HG03108 (cell line): ENCODE measurements at regions not wholly inside any gene's neighbourhood (a gene's known extent, or its start where the extent isn't known, plus 50 kb on each side); places are given as distances from the start of the nearest gene placed in this dataset.
A peak's percentile ranks its signal among the peaks of the same experiment; 100 is the strongest.

Source experiments
- ATAC-seq: cut with Tn5 transposase; IDR thresholded peaks from one replicate; pipeline ENCODE4 v1.9.1; 2021; ENCODE audit warnings: moderate library complexity; ENCODE audit not compliant: unreplicated experiment

- ATAC-seq = no peak
Observed at GRCh38 chr7:22565315-22565811, 65.4 kb upstream of the STEAP1B start.

GRCh38 chr7:22564511-22565045 is 64.6 kb upstream of the STEAP1B start:
- no peak for ATAC-seq

GRCh38 chr7:22563621-22564241 is 63.7 kb upstream of the STEAP1B start:
- ATAC-seq = peak; percentile 26

- peak; percentile 44 for ATAC-seq
Observed at GRCh38 chr7:22563032-22563501, 63.1 kb upstream of the STEAP1B start.

DNA sequence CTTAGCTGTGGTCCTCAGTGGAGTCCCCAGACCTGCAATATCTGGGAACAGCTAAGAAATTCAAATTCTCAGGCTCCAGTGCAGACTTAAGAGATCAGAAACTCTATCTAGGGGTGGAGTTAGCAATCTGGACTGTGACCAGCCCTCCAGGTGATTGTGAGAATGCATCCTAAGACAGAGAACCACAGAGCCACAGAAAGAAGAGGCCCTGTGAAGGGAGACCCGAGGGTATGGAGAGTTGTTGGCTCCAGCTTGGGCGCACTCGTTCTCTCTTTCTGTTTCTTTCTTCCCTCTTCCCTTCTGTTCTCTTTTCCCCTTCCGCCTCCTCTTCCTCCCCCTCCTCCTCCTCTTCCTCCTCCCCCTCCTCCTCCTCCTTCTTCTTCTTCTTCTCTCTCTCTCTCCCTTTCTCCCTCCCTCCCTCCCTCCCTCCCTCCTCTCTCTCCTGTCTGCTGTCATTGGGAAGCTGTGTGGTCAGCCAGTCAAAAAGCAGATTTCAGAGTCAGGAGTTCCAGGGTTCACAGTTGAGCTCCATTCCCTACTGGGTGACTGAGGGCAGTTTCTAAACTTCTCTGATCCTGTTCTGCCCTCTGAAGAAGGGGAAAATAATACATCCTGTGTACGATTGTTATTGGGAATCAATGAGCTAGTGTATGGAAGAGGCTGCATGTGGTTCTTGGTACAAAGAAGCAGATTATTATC is 62.1 kb upstream of the STEAP1B start:
- no peak for ATAC-seq

- no peak for ATAC-seq
Observed at GRCh38 chr7:22561321-22561811, 61.4 kb upstream of the STEAP1B start.

GRCh38 chr7:22559829-22560489 is 60.0 kb upstream of the STEAP1B start:
- no peak for ATAC-seq

GRCh38 chr7:22557167-22557566 is 57.2 kb upstream of the STEAP1B start:
- no peak for ATAC-seq

DNA sequence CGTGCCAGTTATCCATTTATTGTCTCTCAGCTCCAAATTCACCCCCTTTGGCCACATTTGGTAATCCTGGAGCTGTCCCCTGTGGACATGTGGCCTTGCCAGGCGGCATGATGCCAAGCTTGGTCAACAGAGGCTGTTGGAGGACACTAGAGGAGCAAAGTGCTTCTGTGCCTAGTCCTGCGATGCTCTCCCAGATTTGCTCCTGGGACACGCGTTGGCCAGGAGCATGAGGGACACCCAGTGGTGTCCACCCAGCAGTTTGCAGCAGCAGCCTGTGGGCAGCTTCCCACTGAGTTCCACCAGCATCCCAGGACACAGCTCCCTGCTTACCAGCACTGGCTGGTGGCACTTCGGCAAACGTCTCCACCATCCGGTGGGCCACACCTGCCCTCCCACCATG is 55.5 kb upstream of the STEAP1B start:
- ATAC-seq = no peak

GRCh38 chr7:22554184-22554583 is 54.2 kb upstream of the STEAP1B start:
- no peak for ATAC-seq

DNA sequence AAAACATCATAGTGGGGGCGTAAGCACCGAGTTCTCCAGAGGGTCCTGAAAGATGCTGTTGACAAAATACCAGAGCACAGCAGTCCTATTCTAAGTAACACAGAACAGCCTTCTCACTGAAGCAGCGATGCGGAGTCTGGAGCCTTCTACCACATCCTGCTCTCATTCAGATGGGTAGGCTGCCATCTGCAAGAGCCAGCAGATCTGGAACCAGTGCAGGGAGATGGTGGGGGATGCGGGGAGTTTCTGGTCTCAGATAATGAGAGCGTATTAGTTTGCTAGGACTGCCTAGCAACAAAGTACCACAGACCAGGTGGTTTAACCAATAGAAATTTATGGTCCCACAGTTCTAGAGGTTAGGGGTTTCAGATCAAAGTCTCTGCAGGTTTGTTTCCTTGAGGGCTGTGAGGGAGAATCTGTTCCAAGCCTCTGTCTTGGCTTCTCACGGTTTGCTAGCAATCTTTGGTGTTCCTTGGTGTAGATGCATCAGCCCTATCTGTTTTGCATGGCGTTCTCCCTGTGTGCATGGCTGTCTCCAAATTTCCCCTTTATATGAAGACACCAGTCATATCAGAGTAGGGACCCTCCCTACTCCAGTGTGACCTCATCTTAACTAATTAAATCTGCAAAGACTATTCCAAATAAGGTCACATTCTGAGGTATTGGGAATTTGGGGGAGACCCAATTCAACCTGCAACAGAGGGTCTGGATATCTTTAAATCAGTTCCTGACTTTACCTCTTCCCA is 52.0 kb upstream of the STEAP1B start:
- peak; percentile 68 for ATAC-seq

DNA sequence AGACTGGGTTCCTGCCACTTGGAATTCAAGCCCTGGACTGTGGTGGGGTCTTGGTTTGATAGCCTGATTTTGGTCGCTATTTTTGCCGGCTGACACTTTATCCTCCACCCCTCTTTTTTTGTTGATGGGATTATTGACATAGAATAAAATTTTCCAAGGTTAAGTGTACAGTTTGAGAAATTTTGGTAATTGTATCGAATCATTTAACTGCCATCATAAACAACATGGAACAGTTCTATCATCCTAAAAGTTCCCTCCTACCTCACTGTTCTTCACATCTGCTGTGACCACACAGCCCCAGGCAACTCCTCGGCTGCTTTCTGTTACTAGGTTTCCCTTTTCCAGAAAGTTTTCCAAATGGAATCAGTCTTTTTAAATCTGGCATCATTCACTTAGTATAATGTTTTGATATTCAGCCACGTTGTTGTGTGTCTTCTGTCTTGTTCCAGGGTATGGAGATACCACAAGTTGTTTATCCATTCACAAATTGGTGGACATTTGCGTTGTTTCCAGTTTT is 50.6 kb upstream of the STEAP1B start:
- no peak for ATAC-seq

DNA sequence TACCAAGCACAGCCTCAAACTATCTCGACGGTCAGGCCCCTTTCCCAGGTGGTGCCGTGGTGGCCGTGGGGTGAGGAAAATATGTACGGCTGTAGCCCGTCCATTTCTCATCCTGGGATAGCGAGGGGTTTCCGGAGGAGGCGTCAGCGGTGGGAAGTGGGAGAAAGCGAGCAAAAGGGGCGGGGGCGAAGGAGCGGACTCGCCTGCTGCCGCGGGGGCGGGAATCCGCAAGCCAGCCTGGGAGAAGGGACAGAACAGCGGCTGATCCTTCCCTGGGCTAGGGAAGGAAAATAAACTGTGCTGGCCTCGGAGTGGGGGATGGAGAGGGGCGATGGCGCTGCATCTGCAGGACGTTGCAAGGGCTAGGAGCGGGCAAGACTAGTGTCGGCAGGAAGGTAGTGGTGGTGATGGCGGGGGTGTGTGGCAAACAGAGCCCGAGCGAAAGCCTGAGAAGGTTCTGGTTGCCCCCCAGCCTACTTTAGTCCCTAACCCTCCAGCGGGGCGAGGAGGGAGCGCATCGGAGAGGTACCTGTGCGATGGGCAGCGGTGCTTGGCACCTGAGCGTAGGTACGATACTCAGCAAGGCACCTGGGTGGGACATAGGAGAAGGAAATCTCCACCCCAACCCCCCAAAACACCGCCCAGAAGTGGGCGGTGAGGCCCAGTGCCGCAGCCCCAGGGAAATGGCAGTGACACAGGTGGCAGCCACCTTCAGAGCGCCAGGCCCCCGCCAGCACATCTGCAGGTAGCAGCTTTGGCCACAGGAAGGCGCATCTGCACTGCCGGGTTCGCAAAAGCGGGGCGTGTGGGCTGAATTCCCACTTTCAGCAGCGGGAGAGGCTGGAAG is 49.9 kb upstream of the STEAP1B start:
- ATAC-seq = no peak
